ENCODE measurements at regions not wholly inside any gene's neighbourhood (a gene's known extent, or its start where the extent isn't known, plus 50 kb on each side); places are given as distances from the start of the nearest gene placed in this dataset.

DNA sequence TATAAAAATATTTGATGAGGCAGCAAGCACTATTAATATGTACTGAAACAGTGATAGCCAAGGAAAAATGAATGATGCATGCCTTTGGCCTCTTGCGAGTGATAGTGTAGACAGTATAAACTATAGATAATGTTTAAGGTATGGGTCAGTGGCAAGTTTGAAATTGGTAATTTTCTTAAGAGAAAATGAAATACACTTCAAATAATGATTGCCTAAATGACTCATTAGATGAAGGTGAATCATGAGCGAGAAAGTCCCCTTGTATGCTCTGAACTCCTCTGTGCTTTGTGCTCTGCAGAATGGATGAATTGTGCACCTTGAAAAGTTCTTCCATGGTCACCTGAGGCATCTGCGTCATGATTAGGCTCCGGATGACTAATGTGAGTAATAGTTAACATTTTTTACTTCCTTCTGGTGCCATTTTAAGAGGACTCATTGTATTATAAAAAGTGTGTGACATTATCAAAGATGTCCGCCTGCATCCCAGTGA is 84.9 kb upstream of the RTL1 start:
- TF ChIP-seq, protein P1, sequence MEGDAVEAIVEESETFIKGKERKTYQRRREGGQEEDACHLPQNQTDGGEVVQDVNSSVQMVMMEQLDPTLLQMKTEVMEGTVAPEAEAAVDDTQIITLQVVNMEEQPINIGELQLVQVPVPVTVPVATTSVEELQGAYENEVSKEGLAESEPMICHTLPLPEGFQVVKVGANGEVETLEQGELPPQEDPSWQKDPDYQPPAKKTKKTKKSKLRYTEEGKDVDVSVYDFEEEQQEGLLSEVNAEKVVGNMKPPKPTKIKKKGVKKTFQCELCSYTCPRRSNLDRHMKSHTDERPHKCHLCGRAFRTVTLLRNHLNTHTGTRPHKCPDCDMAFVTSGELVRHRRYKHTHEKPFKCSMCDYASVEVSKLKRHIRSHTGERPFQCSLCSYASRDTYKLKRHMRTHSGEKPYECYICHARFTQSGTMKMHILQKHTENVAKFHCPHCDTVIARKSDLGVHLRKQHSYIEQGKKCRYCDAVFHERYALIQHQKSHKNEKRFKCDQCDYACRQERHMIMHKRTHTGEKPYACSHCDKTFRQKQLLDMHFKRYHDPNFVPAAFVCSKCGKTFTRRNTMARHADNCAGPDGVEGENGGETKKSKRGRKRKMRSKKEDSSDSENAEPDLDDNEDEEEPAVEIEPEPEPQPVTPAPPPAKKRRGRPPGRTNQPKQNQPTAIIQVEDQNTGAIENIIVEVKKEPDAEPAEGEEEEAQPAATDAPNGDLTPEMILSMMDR (conservative IDR thresholded peaks at IDR 0.05), result no peak
- no peak for TF ChIP-seq ZFX (IDR thresholded peaks at IDR 0.05)
- H3K27ac ChIP-seq, result no peak overlapping the region

GRCh38 chr14:100988956-100989355 is 85.4 kb upstream of the RTL1 start:
- TF ChIP-seq, protein P1 (conservative IDR thresholded peaks at IDR 0.05), result no peak
- no peak for TF ChIP-seq ZFX (IDR thresholded peaks at IDR 0.05)
- H3K27ac ChIP-seq, result no peak overlapping the region

GRCh38 chr14:100989924-100990323 is 86.4 kb upstream of the RTL1 start:
- TF ChIP-seq ZFX (IDR thresholded peaks at IDR 0.05), result no peak
- TF ChIP-seq, protein P1 (conservative IDR thresholded peaks at IDR 0.05), result no peak
- no peak overlapping the region for H3K27ac ChIP-seq

DNA sequence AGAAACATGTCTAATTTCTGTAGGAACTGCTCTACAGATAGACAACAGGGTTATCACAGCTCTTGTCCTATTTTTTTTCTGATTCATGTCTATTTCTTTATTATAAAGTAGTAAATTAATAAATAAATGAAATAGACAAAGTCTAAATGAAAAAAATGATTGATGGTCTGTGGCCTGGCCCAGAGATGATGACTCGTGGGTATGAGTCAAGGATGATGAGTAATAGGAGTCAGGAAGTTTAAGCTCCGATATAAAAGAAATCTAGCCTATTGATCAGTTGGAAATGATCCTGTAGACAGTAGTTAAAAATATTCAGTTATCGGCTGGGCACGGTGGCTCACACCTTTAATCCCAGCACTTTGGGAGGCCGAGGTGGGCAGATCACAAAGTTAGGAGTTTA is 90.6 kb upstream of the RTL1 start:
- H3K27ac ChIP-seq, result no peak overlapping the region
- TF ChIP-seq, protein P1 (conservative IDR thresholded peaks at IDR 0.05), result no peak
- TF ChIP-seq ZFX (IDR thresholded peaks at IDR 0.05), result no peak

GRCh38 chr14:100994756-100995330 is 91.3 kb upstream of the RTL1 start:
- no peak overlapping the region for H3K27ac ChIP-seq
- TF ChIP-seq, protein P1 (conservative IDR thresholded peaks at IDR 0.05), result no peak
- no peak for TF ChIP-seq ZFX (IDR thresholded peaks at IDR 0.05)

- H3K27ac ChIP-seq, result no peak overlapping the region
- TF ChIP-seq, protein P1 (conservative IDR thresholded peaks at IDR 0.05), result no peak
- no peak for TF ChIP-seq ZFX (IDR thresholded peaks at IDR 0.05)
Observed at GRCh38 chr14:101000711-101001250, 97.3 kb upstream of the RTL1 start.

GRCh38 chr14:101001311-101002069 is 98.0 kb upstream of the RTL1 start:
- H3K27ac ChIP-seq, result no peak overlapping the region
- TF ChIP-seq, protein P1 (conservative IDR thresholded peaks at IDR 0.05), result no peak
- TF ChIP-seq ZFX (IDR thresholded peaks at IDR 0.05), result no peak
